GM12892 (cell line): ENCODE measurements at regions not wholly inside any gene's neighbourhood (a gene's known extent, or its start where the extent isn't known, plus 50 kb on each side); places are given as distances from the start of the nearest gene placed in this dataset.

Experiments
- POLR2A ChIP-seq: IDR thresholded peaks from 2 replicates; pipeline ENCODE4 v1.6.1; 2011; ENCODE audit warnings: low read depth, low read length, control low read depth
- POLR2AphosphoS5 ChIP-seq: IDR thresholded peaks from 2 replicates; pipeline ENCODE4 v1.6.1; 2011; ENCODE audit warnings: low read depth, low read length, control low read depth

DNA sequence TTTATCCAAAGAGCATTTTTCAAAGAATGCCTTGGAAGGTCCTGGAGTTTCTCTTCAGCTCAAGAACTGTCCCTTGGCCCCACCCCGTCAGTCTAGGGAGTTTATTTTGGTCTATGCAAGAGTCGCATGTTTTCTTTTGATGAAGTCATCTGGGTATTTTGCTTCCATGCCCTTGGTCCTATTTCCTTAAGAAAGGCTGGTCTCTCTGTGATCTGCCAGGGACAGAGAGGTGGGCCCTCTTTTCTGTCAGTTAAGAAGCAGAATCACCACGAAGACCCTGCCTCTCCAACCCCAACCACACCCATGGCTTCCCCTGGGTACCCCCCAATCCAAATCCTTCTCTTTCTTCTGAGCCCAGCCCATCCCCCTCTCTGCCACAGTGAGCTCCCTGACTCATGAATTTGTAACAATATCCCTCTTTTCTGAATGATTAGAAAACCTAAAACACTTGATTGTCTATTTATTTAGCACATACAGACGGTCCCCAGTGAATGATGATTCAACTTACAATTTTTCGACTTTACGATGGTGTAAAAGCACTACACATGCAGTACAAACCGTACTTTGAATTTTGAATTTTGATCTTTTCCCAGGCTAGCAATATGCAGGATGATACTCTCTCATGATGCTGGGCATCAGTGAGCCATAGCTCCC, 163.5 kb upstream of the ADRA1B start:
- no peak for TF ChIP-seq POLR2AphosphoS5
- no peak for TF ChIP-seq POLR2A
